ENCODE measurements at regions not wholly inside any gene's neighbourhood (a gene's known extent, or its start where the extent isn't known, plus 50 kb on each side); places are given as distances from the start of the nearest gene placed in this dataset.

DNA sequence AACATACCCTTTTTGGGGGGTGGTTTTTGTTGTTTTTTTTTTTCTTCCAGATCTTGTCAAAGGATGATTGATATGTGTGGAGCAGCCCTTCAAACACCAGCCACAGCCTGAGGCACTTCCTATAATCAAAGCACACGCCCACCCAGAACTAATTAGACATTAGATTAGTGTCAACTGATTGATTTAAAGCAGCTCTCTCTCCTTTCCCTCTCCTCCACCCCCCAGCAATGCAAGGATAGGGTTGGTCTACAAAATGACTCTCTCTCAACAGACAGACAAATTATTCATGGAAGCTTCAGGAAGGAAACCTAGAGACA lies 250.3 kb upstream of the SOX9 start:
- H3K27ac ChIP-seq (ENCODE audit: low read depth), result no peak overlapping the region
- Mint-ChIP-seq H3K4me3 (no peak overlapping the region), H3K9me3 (no peaks in the 10 kb centered on the region), H3K27ac (no peak overlapping the region), H3K27me3 (ENCODE audit: insufficient read depth, low read depth, poor library complexity) (peaks cover 3% of the 10 kb centered on the region), H3K36me3 (ENCODE audit: low read depth) (no peaks in the 10 kb centered on the region; the same call in 2 of the 3 replicates), H3K4me1 (no peaks in the 10 kb centered on the region; the same call in 2 of the 3 replicates)
- no peaks in the 10 kb centered on the region for H3K79me2 ChIP-seq (replicated peaks; ENCODE audit: insufficient read depth)
- no peak overlapping the region for H3K4me2 ChIP-seq
- ATAC-seq (no peak), DNase-seq (ENCODE audit: low spot score) (no peak)
- H2AFZ ChIP-seq, result 0 out of 2 replicates have a peak overlapping the region, but pooled peaks have one; percentile 9
- TF ChIP-seq, protein P1, sequence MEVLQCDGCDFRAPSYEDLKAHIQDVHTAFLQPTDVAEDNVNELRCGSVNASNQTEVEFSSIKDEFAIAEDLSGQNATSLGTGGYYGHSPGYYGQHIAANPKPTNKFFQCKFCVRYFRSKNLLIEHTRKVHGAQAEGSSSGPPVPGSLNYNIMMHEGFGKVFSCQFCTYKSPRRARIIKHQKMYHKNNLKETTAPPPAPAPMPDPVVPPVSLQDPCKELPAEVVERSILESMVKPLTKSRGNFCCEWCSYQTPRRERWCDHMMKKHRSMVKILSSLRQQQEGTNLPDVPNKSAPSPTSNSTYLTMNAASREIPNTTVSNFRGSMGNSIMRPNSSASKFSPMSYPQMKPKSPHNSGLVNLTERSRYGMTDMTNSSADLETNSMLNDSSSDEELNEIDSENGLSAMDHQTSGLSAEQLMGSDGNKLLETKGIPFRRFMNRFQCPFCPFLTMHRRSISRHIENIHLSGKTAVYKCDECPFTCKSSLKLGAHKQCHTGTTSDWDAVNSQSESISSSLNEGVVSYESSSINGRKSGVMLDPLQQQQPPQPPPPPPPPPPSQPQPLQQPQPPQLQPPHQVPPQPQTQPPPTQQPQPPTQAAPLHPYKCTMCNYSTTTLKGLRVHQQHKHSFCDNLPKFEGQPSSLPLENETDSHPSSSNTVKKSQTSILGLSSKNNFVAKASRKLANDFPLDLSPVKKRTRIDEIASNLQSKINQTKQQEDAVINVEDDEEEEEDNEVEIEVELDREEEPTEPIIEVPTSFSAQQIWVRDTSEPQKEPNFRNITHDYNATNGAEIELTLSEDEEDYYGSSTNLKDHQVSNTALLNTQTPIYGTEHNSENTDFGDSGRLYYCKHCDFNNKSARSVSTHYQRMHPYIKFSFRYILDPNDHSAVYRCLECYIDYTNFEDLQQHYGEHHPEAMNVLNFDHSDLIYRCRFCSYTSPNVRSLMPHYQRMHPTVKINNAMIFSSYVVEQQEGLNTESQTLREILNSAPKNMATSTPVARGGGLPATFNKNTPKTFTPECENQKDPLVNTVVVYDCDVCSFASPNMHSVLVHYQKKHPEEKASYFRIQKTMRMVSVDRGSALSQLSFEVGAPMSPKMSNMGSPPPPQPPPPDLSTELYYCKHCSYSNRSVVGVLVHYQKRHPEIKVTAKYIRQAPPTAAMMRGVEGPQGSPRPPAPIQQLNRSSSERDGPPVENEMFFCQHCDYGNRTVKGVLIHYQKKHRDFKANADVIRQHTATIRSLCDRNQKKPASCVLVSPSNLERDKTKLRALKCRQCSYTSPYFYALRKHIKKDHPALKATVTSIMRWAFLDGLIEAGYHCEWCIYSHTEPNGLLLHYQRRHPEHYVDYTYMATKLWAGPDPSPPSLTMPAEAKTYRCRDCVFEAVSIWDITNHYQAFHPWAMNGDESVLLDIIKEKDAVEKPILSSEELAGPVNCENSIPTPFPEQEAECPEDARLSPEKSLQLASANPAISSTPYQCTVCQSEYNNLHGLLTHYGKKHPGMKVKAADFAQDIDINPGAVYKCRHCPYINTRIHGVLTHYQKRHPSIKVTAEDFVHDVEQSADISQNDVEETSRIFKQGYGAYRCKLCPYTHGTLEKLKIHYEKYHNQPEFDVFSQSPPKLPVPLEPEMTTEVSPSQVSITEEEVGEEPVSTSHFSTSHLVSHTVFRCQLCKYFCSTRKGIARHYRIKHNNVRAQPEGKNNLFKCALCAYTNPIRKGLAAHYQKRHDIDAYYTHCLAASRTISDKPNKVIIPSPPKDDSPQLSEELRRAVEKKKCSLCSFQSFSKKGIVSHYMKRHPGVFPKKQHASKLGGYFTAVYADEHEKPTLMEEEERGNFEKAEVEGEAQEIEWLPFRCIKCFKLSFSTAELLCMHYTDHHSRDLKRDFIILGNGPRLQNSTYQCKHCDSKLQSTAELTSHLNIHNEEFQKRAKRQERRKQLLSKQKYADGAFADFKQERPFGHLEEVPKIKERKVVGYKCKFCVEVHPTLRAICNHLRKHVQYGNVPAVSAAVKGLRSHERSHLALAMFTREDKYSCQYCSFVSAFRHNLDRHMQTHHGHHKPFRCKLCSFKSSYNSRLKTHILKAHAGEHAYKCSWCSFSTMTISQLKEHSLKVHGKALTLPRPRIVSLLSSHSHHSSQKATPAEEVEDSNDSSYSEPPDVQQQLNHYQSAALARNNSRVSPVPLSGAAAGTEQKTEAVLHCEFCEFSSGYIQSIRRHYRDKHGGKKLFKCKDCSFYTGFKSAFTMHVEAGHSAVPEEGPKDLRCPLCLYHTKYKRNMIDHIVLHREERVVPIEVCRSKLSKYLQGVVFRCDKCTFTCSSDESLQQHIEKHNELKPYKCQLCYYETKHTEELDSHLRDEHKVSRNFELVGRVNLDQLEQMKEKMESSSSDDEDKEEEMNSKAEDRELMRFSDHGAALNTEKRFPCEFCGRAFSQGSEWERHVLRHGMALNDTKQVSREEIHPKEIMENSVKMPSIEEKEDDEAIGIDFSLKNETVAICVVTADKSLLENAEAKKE (CRISPR knock-in tag; IDR thresholded peaks at IDR 0.05), result no peak
- no peak for TF ChIP-seq CREB1 (CRISPR knock-in tag; IDR thresholded peaks at IDR 0.05; ENCODE audit: low read depth)
- TF ChIP-seq, protein P2, sequence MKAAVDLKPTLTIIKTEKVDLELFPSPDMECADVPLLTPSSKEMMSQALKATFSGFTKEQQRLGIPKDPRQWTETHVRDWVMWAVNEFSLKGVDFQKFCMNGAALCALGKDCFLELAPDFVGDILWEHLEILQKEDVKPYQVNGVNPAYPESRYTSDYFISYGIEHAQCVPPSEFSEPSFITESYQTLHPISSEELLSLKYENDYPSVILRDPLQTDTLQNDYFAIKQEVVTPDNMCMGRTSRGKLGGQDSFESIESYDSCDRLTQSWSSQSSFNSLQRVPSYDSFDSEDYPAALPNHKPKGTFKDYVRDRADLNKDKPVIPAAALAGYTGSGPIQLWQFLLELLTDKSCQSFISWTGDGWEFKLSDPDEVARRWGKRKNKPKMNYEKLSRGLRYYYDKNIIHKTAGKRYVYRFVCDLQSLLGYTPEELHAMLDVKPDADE (IDR thresholded peaks at IDR 0.05), result no peak
- no peak for TF ChIP-seq EZH2 (IDR thresholded peaks at IDR 0.05; ENCODE audit: low read depth, unreplicated experiment)
- no peak for TF ChIP-seq EZH2phosphoT487 (IDR thresholded peaks at IDR 0.05; ENCODE audit: unreplicated experiment)
- TF ChIP-seq CTCF (conservative IDR thresholded peaks at IDR 0.05; ENCODE audit: low read depth in 2 of 2), result no peak
- TF ChIP-seq REST (IDR thresholded peaks at IDR 0.05; ENCODE audit: unreplicated experiment), result no peak
- no peak for TF ChIP-seq ZNF331 (CRISPR knock-in tag; IDR thresholded peaks at IDR 0.05; ENCODE audit: low read depth)
- no peak for TF ChIP-seq NANOG (IDR thresholded peaks at IDR 0.05; ENCODE audit: borderline replicate concordance)
- TF ChIP-seq POLR2AphosphoS5 (IDR thresholded peaks at IDR 0.05; ENCODE audit: low read depth), result no peak
- TF ChIP-seq ZNF114 (CRISPR knock-in tag; IDR thresholded peaks at IDR 0.05), result no peak
- no peak for TF ChIP-seq JUNB (IDR thresholded peaks at IDR 0.05; ENCODE audit: unreplicated experiment)
- no peak for TF ChIP-seq STAT1 (IDR thresholded peaks at IDR 0.05; ENCODE audit: unreplicated experiment)
- no peaks in the 10 kb centered on the region for H3K27me3 ChIP-seq (ENCODE audit: insufficient read depth)
- H3K4me1 ChIP-seq (ENCODE audit: insufficient read depth), result no peaks in the 10 kb centered on the region
- no peaks in the 10 kb centered on the region for H3F3A ChIP-seq (replicated peaks; ENCODE audit: low read depth)
- no peak overlapping the region for H3K4me3 ChIP-seq
- H4K20me1 ChIP-seq (replicated peaks; ENCODE audit: insufficient read depth), result no peaks in the 10 kb centered on the region
- no peaks in the 10 kb centered on the region for H3K9me2 ChIP-seq (ENCODE audit: insufficient read depth)
- H3K36me3 ChIP-seq (ENCODE audit: insufficient read depth), result no peaks in the 10 kb centered on the region

Data from GM23338 (cell line).